H9 (cell line): ENCODE measurements at regions not wholly inside any gene's neighbourhood (a gene's known extent, or its start where the extent isn't known, plus 50 kb on each side); places are given as distances from the start of the nearest gene placed in this dataset.

Source experiments
- DNase-seq: peaks from one replicate; pipeline ENCODE4 v3.0.0-alpha.2; 2017
- H2AFZ ChIP-seq: one replicate; pipeline ENCODE4 v1.6.1; 2013; ENCODE audit warnings: mild to moderate bottlenecking, low read length, control low read depth, moderate library complexity
- H2AK5ac ChIP-seq: 2 replicates; pipeline ENCODE4 v1.6.1; 2013; ENCODE audit warnings: low read length, control low read depth, mixed read lengths; ENCODE audit not compliant: insufficient read length
- H2BK120ac ChIP-seq: one replicate; pipeline ENCODE4 v1.6.1; 2013; ENCODE audit warnings: low read depth, mild to moderate bottlenecking, low read length, control low read depth, inconsistent platforms; ENCODE audit not compliant: poor library complexity, severe bottlenecking
- H2BK12ac ChIP-seq: 2 replicates; pipeline ENCODE4 v1.6.1; 2013; ENCODE audit warnings: low read length, control low read depth, mixed read lengths, low read depth; ENCODE audit not compliant: insufficient read length
- H2BK15ac ChIP-seq: 2 replicates; pipeline ENCODE4 v1.6.1; 2013; ENCODE audit warnings: low read depth, low read length, control low read depth
- H2BK20ac ChIP-seq: one replicate; pipeline ENCODE4 v1.6.1; 2013; ENCODE audit warnings: low read depth, mild to moderate bottlenecking, low read length, control low read depth, inconsistent platforms; ENCODE audit not compliant: poor library complexity, severe bottlenecking
- H2BK5ac ChIP-seq: 2 replicates; pipeline ENCODE4 v1.6.1; 2013; ENCODE audit warnings: low read length, control low read depth, mixed read lengths; ENCODE audit not compliant: insufficient read length
- H3K14ac ChIP-seq: 2 replicates; pipeline ENCODE4 v1.6.1; 2013; ENCODE audit warnings: low read length, control low read depth; ENCODE audit not compliant: insufficient read depth
- H3K18ac ChIP-seq: 2 replicates; pipeline ENCODE4 v1.6.1; 2013; ENCODE audit warnings: low read depth, mild to moderate bottlenecking, mixed read lengths, low read length, control low read depth; ENCODE audit not compliant: insufficient read length
- H3K23ac ChIP-seq: 2 replicates; pipeline ENCODE4 v1.6.1; 2013; ENCODE audit warnings: low read length, control low read depth, mixed read lengths, low read depth; ENCODE audit not compliant: insufficient read length
- H3K23me2 ChIP-seq: 2 replicates; pipeline ENCODE4 v1.6.1; 2013; ENCODE audit warnings: low read depth, mild to moderate bottlenecking, mixed read lengths, low read length, control low read depth; ENCODE audit not compliant: insufficient read length, poor library complexity, severe bottlenecking
- H3K27ac ChIP-seq: 2 replicates; pipeline ENCODE4 v1.5.1; 2013; ENCODE audit warnings: low read length, control low read depth, mixed read lengths, low read depth; ENCODE audit not compliant: insufficient read length
- H3K27me3 ChIP-seq: 2 replicates; pipeline ENCODE4 v1.6.1; 2013; ENCODE audit warnings: low read length, control low read depth, inconsistent platforms; ENCODE audit not compliant: insufficient read depth
- H3K4ac ChIP-seq: 2 replicates; pipeline ENCODE4 v1.6.1; 2013; ENCODE audit warnings: low read depth, mild to moderate bottlenecking, control low read depth, inconsistent platforms, low read length, moderate library complexity
- H3K4me1 ChIP-seq: 2 replicates; pipeline ENCODE4 v1.6.1; 2013; ENCODE audit warnings: low read length, control low read depth, inconsistent platforms; ENCODE audit not compliant: insufficient read depth
- H3K4me2 ChIP-seq: 2 replicates; pipeline ENCODE4 v1.6.1; 2013; ENCODE audit warnings: low read length, control low read depth, mixed read lengths; ENCODE audit not compliant: insufficient read length, insufficient read depth
- H3K56ac ChIP-seq: 2 replicates; pipeline ENCODE4 v1.6.1; 2013; ENCODE audit warnings: low read depth, mild to moderate bottlenecking, mixed read lengths, low read length, control low read depth; ENCODE audit not compliant: insufficient read length
- H3K79me1 ChIP-seq: 2 replicates; pipeline ENCODE4 v1.6.1; 2013; ENCODE audit warnings: low read depth, mild to moderate bottlenecking, moderate library complexity, low read length, control low read depth, inconsistent platforms; ENCODE audit not compliant: insufficient read depth, poor library complexity, severe bottlenecking
- H3K79me2 ChIP-seq: 2 replicates; pipeline ENCODE4 v1.6.1; 2013; ENCODE audit warnings: low read length, control low read depth, inconsistent platforms; ENCODE audit not compliant: insufficient read depth
- H3K9ac ChIP-seq: 2 replicates; pipeline ENCODE4 v1.6.1; 2013; ENCODE audit warnings: low read length, control low read depth, mixed read lengths; ENCODE audit not compliant: insufficient read length; ENCODE audit errors: extremely low read depth
- H3K9me3 ChIP-seq: one replicate; pipeline ENCODE4 v1.6.1; 2013; ENCODE audit warnings: low read depth, low read length, inconsistent platforms; ENCODE audit not compliant: control insufficient read depth
- H3T11ph ChIP-seq: one replicate; pipeline ENCODE4 v1.6.1; 2013; ENCODE audit warnings: mild to moderate bottlenecking, low read length, control low read depth, inconsistent platforms
- H4K20me1 ChIP-seq: one replicate; pipeline ENCODE4 v1.6.1; 2013; ENCODE audit not compliant: control insufficient read depth, insufficient read length, insufficient read depth
- H4K5ac ChIP-seq: 2 replicates; pipeline ENCODE4 v1.6.1; 2013; ENCODE audit warnings: low read depth, mild to moderate bottlenecking, mixed read lengths, low read length, control low read depth; ENCODE audit not compliant: insufficient read length
- H4K8ac ChIP-seq: replicated peaks from 2 replicates; pipeline ENCODE4 v1.6.1; 2013; ENCODE audit warnings: low read length, control low read depth, mixed read lengths, low read depth; ENCODE audit not compliant: insufficient read length
- H4K91ac ChIP-seq: 2 replicates; pipeline ENCODE4 v1.6.1; 2013; ENCODE audit warnings: low read depth, mild to moderate bottlenecking, moderate library complexity, mixed read lengths, low read length, control low read depth; ENCODE audit not compliant: insufficient read length
- H3K27ac Mint-ChIP-seq, 3 experiments: 2 replicates in 2 of 3; 3 replicates in 1 of 3; pipeline ENCODE4 v1.8.0; 2020 to 2021; ENCODE audit warnings: mixed read lengths in 3 of 3, mild to moderate bottlenecking in 1 of 3, moderate library complexity in 1 of 3
- H3K27me3 Mint-ChIP-seq: 2 replicates; pipeline ENCODE4 v1.8.0; 2021; ENCODE audit warnings: low read depth, mild to moderate bottlenecking, moderate library complexity, mixed read lengths
- H3K36me3 Mint-ChIP-seq, 3 experiments: 2 replicates in 2 of 3; 3 replicates in 1 of 3; pipeline ENCODE4 v1.8.0; 2020 to 2021; ENCODE audit warnings: low read depth in 3 of 3, mixed read lengths in 3 of 3; ENCODE audit not compliant: insufficient read depth in 1 of 3
- H3K4me1 Mint-ChIP-seq, 2 experiments: 2 replicates each; pipeline ENCODE4 v1.8.0; 2020; ENCODE audit warnings: mixed read lengths in 2 of 2
- H3K4me3 Mint-ChIP-seq, 2 experiments: 2 replicates in 1 of 2; 3 replicates in 1 of 2; pipeline ENCODE4 v1.8.0; 2020 to 2021; ENCODE audit warnings: mild to moderate bottlenecking in 2 of 2, mixed read lengths in 2 of 2, moderate library complexity in 1 of 2
- H3K9me3 Mint-ChIP-seq, 2 experiments: 2 replicates in 1 of 2; 3 replicates in 1 of 2; pipeline ENCODE4 v1.8.0; 2020; ENCODE audit warnings: mild to moderate bottlenecking in 2 of 2, mixed read lengths in 2 of 2, moderate library complexity in 1 of 2
- CTCF ChIP-seq: fragments of 200-600 bp; sonication (generic); conservative IDR thresholded peaks from 3 replicates; pipeline ENCODE4 v1.8.0; 2021; ENCODE audit warnings: antibody characterized with exemption, mild to moderate bottlenecking
- WGBS: extraction: QIAGEN DNeasy Blood & Tissue Kit; methylation state at CpG from one replicate; pipeline ENCODE4 v1.1.7; 2013; ENCODE audit warnings: missing lambda C conversion rate, low lambda C conversion rate, mixed read lengths; ENCODE audit not compliant: insufficient read length; ENCODE audit errors: extremely low coverage; 5-methylcytosine and 5-hydroxymethylcytosine counted together

DNA sequence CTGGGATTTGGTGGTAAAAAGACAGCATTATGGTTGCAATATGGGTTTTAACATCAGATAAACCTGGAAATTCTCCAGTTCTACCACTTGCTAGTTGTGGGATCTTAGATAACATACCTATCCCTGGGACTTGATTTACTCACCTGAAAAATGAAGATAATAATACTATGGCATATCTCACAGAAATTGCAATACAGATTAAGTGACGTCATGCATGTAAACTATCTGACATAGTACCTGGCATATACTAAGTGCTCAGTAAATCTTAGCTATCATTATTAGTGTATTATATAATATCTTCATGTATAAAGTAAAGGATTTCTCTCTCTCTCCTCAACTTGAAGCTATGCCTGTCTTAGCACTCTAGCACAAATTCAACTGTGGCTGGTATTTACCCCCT is 192.5 kb downstream of the PCDH19 start:
- Histone ChIP-seq H2AK5ac (no peak overlapping the region), H3K23ac (no peak overlapping the region), H3K56ac (no peak overlapping the region), H3T11ph (no peak overlapping the region), H2AFZ (no peak overlapping the region), H3K9ac (no peak overlapping the region), H2BK12ac (no peak overlapping the region), H3K4ac (no peak overlapping the region), H3K9me3 (no peaks in the 10 kb centered on the region), H4K20me1 (no peaks in the 10 kb centered on the region), H2BK15ac (no peak overlapping the region), H3K27ac (no peak overlapping the region), H4K5ac (no peak overlapping the region), H2BK5ac (no peak overlapping the region), H4K8ac (no peak overlapping the region), H3K23me2 (no peaks in the 10 kb centered on the region), H3K79me2 (no peaks in the 10 kb centered on the region), H2BK120ac (no peak overlapping the region), H3K4me2 (no peak overlapping the region), H4K91ac (no peak overlapping the region), H2BK20ac (no peak overlapping the region), H3K27me3 (no peaks in the 10 kb centered on the region), H3K79me1 (no peaks in the 10 kb centered on the region), H3K14ac (no peak overlapping the region), H3K18ac (no peak overlapping the region), H3K4me1 (no peaks in the 10 kb centered on the region)
- TF ChIP-seq CTCF, result no peak
- H3K27ac Mint-ChIP-seq, result no peak overlapping the region
- no CpG with 5 or more reads among the region's 1 CpG for WGBS
- peaks cover 10 to 11% of the 10 kb centered on the region in 2 experiments for H3K4me1 Mint-ChIP-seq
- H3K4me3 Mint-ChIP-seq, result no peak overlapping the region
- no peaks in the 10 kb centered on the region for H3K36me3 Mint-ChIP-seq
- H3K27me3 Mint-ChIP-seq, result peaks cover 3% of the 10 kb centered on the region; the same call in 1 of the 2 replicates
- no peaks in the 10 kb centered on the region for H3K9me3 Mint-ChIP-seq
- no peak for DNase-seq
